A549 (cell line): ENCODE measurements at regions not wholly inside any gene's neighbourhood (a gene's known extent, or its start where the extent isn't known, plus 50 kb on each side); places are given as distances from the start of the nearest gene placed in this dataset.

Experiments
- CTCF ChIP-seq: fragments of >200 bp; sonication (Bioruptor Twin); formaldehyde crosslinking; IDR thresholded peaks from 3 replicates; pipeline ENCODE4 v1.5.1; 2016
- ZFP36 ChIP-seq: fragments of 450-650 bp; IDR thresholded peaks from 2 replicates; pipeline ENCODE4 v1.6.1; 2014; ENCODE audit warnings: borderline replicate concordance; ENCODE audit not compliant: partially characterized antibody

GRCh38 chr18:44620812-44621211 is 59.9 kb upstream of the SETBP1 start:
- TF ChIP-seq ZFP36 (no peak), CTCF (no peak)
